Motor neuron (in vitro differentiated cells): ENCODE measurements at regions not wholly inside any gene's neighbourhood (a gene's known extent, or its start where the extent isn't known, plus 50 kb on each side); places are given as distances from the start of the nearest gene placed in this dataset.
"Not testable (repeated sequence)": the region's sequence is repeated elsewhere in the genome, so short reads cannot be mapped to it uniquely, and the experiment has no call there.

Experiments used
- ATAC-seq, 8 experiments: fragments of 200-7000 bp; cut with Tn5 transposase; replicated peaks in 6 of 8; 2 replicates each; pipeline ENCODE4 v1.8.0; 2021; ENCODE audit warnings: mild to moderate bottlenecking in 8 of 8, moderate library complexity in 8 of 8
- H3K27ac ChIP-seq, 2 donors: fragments of 250-450 bp; sonication (Bioruptor Pico); 2 replicates each; pipeline ENCODE4 v1.9.0; 2021; ENCODE audit warnings: antibody characterized with exemption in 2 of 2, mild to moderate bottlenecking in 2 of 2, moderate library complexity in 1 of 2
- H3K4me1 ChIP-seq, 2 donors: fragments of 250-450 bp; sonication (Bioruptor Pico); replicated peaks in 1 of 2; 2 replicates each; pipeline ENCODE4 v1.6.1; 2021; ENCODE audit warnings: antibody characterized with exemption in 2 of 2, mild to moderate bottlenecking in 2 of 2, moderate library complexity in 1 of 2
- H3K4me3 ChIP-seq, 5 donors: fragments of 250-450 bp; sonication (Bioruptor Pico); 2 replicates each; pipeline ENCODE4 v1.9.0; 2021; ENCODE audit warnings: antibody characterized with exemption in 5 of 5, mild to moderate bottlenecking in 5 of 5, moderate library complexity in 4 of 5
- WGBS, 10 experiments: fragments of 450-650 bp; shearing (Covaris generic); methylation state at CpG; one replicate each; pipeline ENCODE4 v1.0.0; 2022; 5-methylcytosine and 5-hydroxymethylcytosine counted together
- in situ Hi-C, 9 experiments: fragments of 400-800 bp; cut with MboI; loops; one replicate each; pipeline ENCODE4 v1.15.0; 2021; ENCODE audit warnings: low sequenced_read_pairs in 9 of 9, low pct_unique_long_range_greater_than_20kb in 2 of 9; ENCODE audit not compliant: unreplicated experiment in 9 of 9

DNA sequence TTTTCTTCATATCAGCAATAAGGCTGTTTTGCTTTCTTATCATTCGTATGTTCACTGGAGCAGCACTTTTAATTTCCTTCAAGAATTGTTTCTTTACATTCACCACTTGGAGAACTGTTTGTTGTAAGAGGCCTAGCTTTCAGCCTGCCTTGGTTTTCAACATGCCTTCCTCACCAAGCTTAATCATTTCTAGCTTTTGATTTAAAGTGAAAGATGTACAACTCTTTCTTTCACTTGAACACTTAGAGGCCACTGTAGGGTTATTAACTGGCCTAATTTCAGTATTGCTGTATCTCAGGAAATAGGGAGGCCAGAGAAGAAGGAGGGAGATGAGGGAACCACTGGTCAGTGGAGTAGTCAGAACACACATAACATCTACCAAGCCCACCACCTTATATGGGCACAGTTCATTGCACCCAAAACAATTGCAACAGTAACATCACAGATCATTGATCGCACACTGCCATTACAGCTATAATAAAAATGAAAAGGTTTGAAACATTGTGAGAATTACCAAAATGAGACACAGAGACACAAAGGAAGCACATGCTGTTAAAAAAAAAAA is 181.4 kb upstream of the TUBA3C start:
- Histone ChIP-seq H3K4me1 (no peaks in the 10 kb centered on the region), H3K4me3 (no peak overlapping the region), H3K27ac (no peak overlapping the region)
- in situ Hi-C loops = no loop called here
- WGBS, 10 experiments = 0 to 49% (median 9%) methylated on average over 1 to 2 of the region's 2 CpGs
- ATAC-seq = no peak

DNA sequence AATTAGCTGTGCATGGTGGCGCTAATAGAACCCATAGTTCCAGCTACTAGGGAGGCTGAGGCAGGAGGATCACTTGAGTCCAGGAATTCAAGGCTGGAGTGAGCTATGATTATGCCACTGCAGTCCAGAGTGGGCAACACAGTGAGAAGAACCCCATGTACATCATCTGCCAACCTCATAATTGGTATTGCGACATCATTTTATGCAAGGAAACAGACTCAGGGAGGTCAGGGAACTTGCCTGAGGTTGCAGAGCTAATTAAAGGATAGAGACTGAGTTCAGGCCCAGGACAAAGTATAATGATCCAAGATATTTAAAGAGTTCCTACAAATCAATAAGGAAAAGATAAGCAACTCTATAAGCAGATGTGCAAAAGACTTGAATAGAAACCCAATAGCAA is 178.1 kb upstream of the TUBA3C start:
- ATAC-seq, H3K4me3 ChIP-seq: not testable (repeated sequence)
- WGBS, 10 experiments = 0 to 70% (median 30%) methylated on average over 1 to 2 of the region's 2 CpGs; no CpG with 5 or more reads in 3 of the 10 experiments

DNA sequence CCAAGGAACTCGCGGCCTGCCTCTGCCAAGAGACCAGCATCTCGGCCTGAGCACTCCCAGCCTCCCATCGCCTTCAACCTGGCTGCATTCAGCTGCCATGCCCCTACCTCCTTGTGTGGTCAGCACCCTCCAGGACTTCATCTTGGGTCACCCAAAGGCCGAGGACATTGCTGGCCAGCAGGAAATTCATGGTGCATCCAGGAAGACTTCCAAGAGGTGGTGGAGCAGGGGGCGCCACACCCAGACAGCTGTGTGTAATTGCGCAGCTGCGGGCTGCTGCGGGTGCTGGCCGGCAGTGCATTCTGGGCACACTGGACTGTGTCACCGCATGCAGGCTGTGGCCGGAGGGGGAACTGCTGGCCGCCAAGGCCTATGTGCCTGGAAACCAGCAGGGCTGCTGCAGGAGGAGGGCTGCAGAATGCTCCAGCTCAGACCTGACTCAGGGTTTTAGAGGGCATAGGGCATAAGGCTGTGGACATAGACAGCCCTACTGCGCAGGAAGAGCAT is 164.3 kb upstream of the TUBA3C start:
- WGBS, 10 experiments = 17 to 100% (median 84%) methylated on average over 1 to 6 of the region's 14 CpGs; no CpG with 5 or more reads in 2 of the 10 experiments
- H3K4me3 ChIP-seq = no peak overlapping the region
- no peak for ATAC-seq
- in situ Hi-C loops = no loop called here
- no peak overlapping the region for H3K27ac ChIP-seq
- H3K4me1 ChIP-seq = no peaks in the 10 kb centered on the region

More for the DNA sequence above, 178.1 kb upstream of the TUBA3C start:
- H3K27ac ChIP-seq, in situ Hi-C loops, H3K4me1 ChIP-seq: not testable (repeated sequence)

DNA sequence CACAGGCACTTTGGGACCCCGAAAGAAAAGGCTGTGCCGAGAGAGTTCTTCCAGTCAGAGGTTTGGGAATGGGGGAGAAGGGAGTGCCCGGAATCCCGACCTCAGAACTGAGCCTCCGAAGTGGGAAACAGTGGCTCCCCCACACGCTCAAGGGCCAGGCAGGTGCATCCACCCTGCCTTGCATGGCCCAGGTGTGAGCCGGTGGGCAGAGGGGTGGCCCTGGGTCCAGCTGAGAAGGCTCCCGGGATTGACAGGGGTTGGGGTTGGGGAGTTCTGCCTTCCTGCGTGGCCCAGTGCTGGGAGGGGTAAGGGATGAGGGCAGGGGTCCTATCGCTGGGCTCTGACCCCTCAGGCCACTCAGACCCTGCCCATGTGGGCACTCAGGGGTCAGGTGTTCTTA is 163.5 kb upstream of the TUBA3C start:
- ATAC-seq = no peak
- 0 to 45% methylated on average over 1 to 5 of the region's 10 CpGs; no CpG with 5 or more reads in 8 of the 10 experiments for WGBS, 10 experiments
- in situ Hi-C loops = no loop called here
- Histone ChIP-seq H3K27ac (no peak overlapping the region), H3K4me1 (no peaks in the 10 kb centered on the region), H3K4me3 (no peak overlapping the region)

DNA sequence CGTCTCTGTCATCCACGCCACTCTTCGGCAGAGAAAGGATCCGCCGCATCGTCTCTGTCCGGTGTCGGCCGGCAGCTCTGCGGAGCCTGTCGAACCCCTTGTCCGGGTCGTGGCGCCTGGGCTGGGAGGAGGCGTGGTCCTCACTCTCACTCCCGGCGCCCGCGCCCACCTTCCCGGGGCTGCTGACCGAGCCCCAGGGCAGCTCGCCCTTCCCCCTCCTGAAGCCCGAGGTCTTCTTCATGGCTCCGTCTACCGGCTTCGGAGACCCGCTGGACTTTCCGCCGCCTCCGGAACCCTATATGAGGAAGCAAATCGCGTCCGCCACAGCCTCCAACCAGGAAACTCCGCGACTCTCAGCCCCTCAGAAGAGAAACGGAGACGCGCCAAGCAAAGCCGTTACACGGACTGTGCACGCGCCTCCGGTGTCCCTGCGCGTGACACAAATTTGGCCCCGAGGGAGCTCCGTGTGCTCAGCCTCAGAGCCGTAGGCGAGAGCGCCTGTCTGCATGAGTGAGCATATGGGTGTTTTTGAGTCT is 163.0 kb upstream of the TUBA3C start:
- no CpG with 5 or more reads among the region's 50 CpGs for WGBS, 10 experiments
- in situ Hi-C loops, H3K4me1 ChIP-seq, H3K27ac ChIP-seq, H3K4me3 ChIP-seq: not testable (repeated sequence)
- peak in 3 of 8 experiments; percentile 55 to 66 (median 56) for ATAC-seq

DNA sequence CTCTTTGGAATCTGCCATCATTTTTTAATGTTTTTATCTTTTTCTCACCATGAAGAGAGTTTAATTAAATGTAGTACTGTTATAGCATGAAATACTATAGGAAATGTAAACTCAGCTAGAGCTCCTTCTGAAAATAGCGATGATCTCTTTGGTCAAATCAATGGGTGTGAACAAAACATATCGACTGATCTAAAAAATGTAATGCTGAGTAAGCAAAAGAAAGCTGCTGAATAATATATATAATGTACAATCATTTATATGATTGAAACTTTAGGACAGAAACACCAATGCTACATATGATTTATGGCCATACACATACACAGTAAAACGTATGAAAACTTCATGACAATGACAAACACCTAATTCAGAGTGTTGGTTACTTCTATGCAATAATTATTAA is 150.8 kb upstream of the TUBA3C start:
- no peaks in the 10 kb centered on the region for H3K4me1 ChIP-seq
- in situ Hi-C loops = no loop called here
- no peak overlapping the region for H3K27ac ChIP-seq
- ATAC-seq = no peak
- no peak overlapping the region for H3K4me3 ChIP-seq
- 9 to 36% (median 23%) methylated on average over 2 to 3 of the region's 3 CpGs; no CpG with 5 or more reads in 1 of the 10 experiments for WGBS, 10 experiments

DNA sequence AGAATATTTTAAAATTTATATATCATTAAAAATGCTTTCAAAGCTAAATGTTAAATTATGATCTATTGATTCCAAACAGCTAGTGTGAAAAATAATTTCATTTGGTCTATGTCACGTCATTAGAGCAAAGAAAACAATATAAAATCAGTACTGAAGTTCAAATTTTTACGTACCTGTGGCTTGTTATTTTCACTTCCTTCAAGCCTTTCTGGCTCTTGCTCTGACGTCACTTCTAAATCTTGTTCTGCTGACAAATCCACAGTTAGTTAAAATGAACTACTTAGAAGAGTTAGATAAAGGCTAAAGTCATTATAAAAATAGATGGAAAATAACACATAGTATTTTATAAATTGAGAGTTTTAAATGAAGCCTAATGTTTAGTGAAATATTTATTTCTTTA is 147.7 kb upstream of the TUBA3C start:
- 0 to 55% (median 23%) methylated on average over 2 to 3 of the region's 3 CpGs for WGBS, 10 experiments
- in situ Hi-C loops = no loop called here
- Histone ChIP-seq H3K4me1 (no peaks in the 10 kb centered on the region), H3K4me3 (no peak overlapping the region), H3K27ac (no peak overlapping the region)
- ATAC-seq = no peak

DNA sequence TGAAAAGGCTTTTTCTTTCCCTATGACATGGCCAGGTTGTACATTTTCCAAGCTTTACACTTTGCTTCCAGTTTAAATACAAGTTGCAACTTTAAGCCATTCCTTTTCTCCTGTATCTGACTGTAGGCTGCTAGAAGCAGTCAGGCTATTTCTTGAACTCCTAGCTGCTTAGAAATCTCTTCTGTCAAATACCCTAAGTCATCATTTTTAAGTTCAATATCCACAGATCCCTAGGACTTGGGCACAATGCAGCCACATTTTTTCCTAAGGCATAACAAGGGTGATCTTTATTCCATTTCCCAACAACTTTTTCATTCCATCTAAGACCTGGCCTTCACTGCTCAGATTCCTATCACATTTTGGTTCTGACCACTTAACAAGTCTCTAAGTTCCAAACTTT is 142.7 kb upstream of the TUBA3C start:
- H3K4me1 ChIP-seq = no peaks in the 10 kb centered on the region

DNA sequence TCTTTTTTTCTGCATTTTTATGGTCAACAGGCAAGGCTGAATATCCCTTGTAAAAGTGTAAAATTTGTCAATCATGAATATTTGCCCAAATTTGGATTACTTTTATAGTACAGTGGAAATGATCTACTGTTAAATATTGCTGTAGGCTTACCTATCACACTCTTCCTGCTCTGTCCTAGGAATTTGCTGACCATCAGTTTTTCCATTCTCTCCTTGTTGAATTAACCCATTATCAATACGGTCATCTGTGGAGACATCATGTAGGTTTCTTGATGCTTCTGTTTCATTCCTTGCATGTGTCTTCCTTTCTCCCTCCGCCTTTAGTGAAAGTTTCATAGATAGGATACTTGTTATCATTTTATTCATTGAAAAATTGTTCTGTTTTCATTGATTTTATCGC is 139.6 kb upstream of the TUBA3C start:
- Histone ChIP-seq H3K27ac (no peak overlapping the region), H3K4me3 (no peak overlapping the region), H3K4me1 (no peaks in the 10 kb centered on the region)
- no peak for ATAC-seq
- in situ Hi-C loops = no loop called here
- WGBS, 10 experiments = 5 to 38% (median 15%) methylated on average over 1 to 3 of the region's 3 CpGs

More for the DNA sequence above, 142.7 kb upstream of the TUBA3C start:
- no peak for ATAC-seq
- Histone ChIP-seq H3K4me3 (no peak overlapping the region), H3K27ac (no peak overlapping the region)
- in situ Hi-C loops = no loop called here

DNA sequence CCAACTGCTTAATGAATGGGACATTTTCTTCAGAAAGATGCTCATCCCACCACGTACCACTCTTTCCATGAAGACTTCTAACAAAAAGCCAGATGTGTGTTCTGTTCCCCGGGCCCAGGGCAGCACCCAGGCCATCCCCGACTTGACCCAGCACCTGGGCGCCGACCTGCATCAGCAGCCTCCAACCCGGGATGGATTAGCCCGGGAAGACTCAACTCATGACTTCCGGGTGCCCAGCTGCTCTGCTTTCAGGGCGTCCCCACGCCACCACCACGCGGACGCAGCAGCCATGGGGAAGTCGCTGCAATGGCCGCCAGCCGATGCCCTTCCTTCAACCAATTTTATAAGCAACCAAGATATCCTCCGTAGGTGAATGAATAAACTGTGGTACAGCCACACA is 123.8 kb upstream of the TUBA3C start:
- no peak for ATAC-seq
- 13 to 100% (median 29%) methylated on average over 1 to 12 of the region's 17 CpGs; no CpG with 5 or more reads in 2 of the 10 experiments for WGBS, 10 experiments
- Histone ChIP-seq H3K4me3 (no peak overlapping the region), H3K27ac (no peak overlapping the region), H3K4me1 (no peaks in the 10 kb centered on the region)
- in situ Hi-C loops = no loop called here

DNA sequence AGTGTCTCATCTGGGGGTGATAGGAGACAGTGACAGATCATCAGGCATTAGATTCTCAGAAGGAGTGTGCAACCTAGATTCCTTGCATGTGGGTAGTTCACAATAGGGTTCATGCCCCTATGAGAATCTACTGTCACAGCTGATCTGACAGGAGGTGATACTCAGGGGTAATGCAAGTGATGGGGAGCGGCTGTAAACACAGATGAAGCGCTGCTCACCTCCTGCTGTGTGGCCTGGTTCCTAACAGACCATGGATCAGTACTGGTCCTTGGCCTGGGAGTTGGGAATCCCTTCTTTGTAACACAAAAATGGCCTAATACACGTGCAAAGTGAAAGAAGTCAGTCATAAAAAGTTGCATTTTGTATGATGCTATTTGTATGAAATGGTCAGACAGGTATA is 107.6 kb upstream of the TUBA3C start:
- Histone ChIP-seq H3K27ac (no peak overlapping the region), H3K4me3 (no peak overlapping the region), H3K4me1 (no peaks in the 10 kb centered on the region)
- no peak for ATAC-seq
- 0 to 9% (median 0%) methylated on average over 1 to 3 of the region's 3 CpGs; no CpG with 5 or more reads in 3 of the 10 experiments for WGBS, 10 experiments
- in situ Hi-C loops = no loop called here

DNA sequence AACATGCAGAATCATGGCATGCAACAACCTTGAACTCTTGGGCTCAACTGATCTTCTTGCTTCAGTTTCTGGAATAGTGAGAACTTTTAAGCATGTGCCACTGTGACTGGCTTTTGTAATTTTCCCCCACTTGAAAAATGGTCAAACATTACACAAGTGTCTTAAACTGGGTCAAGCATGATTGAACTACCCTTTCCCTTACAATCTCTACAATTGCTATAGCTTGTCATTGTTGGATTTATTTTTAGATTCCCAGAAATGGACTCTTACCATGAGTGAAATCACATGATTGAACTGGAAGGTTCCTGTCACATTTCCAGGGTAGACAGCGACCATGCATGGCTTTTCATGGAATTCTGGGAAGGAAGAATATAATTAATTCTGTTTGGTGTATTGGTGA is 102.2 kb upstream of the TUBA3C start:
- Histone ChIP-seq H3K4me1 (no peaks in the 10 kb centered on the region), H3K4me3 (no peak overlapping the region), H3K27ac (no peak overlapping the region)
- in situ Hi-C loops = no loop called here
- no peak for ATAC-seq
- 0 to 25% (median 0%) methylated on average over 1 of the region's 1 CpG; no CpG with 5 or more reads in 2 of the 10 experiments for WGBS, 10 experiments

DNA sequence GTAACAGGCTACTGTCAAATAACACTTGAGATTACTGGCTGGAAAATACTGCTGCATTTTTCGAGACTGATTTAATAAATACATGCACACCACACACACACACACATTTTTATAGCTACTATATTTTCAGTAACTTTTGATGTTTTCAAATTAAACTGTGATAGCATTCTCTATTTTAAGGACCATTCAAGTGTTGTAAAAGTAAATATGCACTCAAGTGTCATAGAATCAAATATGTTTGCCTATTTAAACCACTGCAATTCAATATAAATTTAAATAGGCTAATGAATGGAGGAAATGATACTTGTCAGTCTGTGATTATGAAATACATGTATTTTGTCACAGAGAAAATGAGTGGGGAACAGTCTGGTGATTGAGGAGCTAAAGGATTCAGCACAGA is 86.7 kb upstream of the TUBA3C start:
- Histone ChIP-seq H3K27ac (no peak overlapping the region), H3K4me1 (no peaks in the 10 kb centered on the region), H3K4me3 (no peak overlapping the region)
- ATAC-seq = no peak
- in situ Hi-C loops = no loop called here
- 0 to 43% (median 0%) methylated on average over 1 of the region's 1 CpG; no CpG with 5 or more reads in 3 of the 10 experiments for WGBS, 10 experiments

DNA sequence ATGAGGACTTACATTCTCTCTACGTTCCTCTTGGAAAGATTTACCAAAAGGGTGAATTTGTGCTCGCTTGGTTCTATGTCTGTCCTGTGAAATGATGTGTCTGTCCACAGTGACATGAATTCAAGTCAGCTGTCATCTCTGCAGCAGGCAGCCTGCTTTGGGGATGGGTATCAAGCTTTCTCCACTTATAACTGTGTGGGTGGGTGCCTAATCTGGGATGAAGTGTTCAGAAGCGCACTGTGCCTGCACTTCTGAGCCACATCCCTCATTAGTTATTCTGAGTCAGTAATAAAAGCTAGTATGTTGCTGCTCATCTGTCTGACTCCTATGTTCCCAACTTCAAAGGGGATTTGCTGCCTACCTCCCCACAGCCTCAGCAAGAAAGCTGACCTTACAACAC is 86.1 kb upstream of the TUBA3C start:
- Histone ChIP-seq H3K4me3 (no peak overlapping the region), H3K27ac (no peak overlapping the region), H3K4me1 (no peaks in the 10 kb centered on the region)
- in situ Hi-C loops = no loop called here
- no peak for ATAC-seq
- WGBS, 10 experiments = 0 to 40% (median 18%) methylated on average over 1 to 3 of the region's 3 CpGs; no CpG with 5 or more reads in 2 of the 10 experiments
